ENCODE measurements at regions not wholly inside any gene's neighbourhood (a gene's known extent, or its start where the extent isn't known, plus 50 kb on each side); places are given as distances from the start of the nearest gene placed in this dataset.
"Not testable (repeated sequence)": the region's sequence is repeated elsewhere in the genome, so short reads cannot be mapped to it uniquely, and the experiment has no call there.

GRCh38 chr12:54713876-54714275 is 65.7 kb upstream of the DCD start:
- DNase-seq (ENCODE audit: low read depth in 2 of 2): not testable (repeated sequence)

GRCh38 chr12:54711669-54712068 is 63.5 kb upstream of the DCD start:
- no peak for DNase-seq (ENCODE audit: low read depth in 2 of 2)

GRCh38 chr12:54708826-54709225 is 60.7 kb upstream of the DCD start:
- no peak for DNase-seq (ENCODE audit: low read depth in 2 of 2)

GRCh38 chr12:54704202-54704601 is 56.0 kb upstream of the DCD start:
- DNase-seq (ENCODE audit: low read depth in 2 of 2): no peak

GRCh38 chr12:54701940-54702592 is 53.9 kb upstream of the DCD start:
- no peak for DNase-seq (ENCODE audit: low read depth in 2 of 2)

GRCh38 chr12:54700849-54701248 is 52.7 kb upstream of the DCD start:
- no peak for DNase-seq (ENCODE audit: low read depth in 2 of 2)

- no peak for DNase-seq (ENCODE audit: low read depth in 2 of 2)
Observed at GRCh38 chr12:54700301-54700700, 52.1 kb upstream of the DCD start.
